Activated gamma-delta T cell treated with Interleukin-2 at 50 U/mL for 16 hours (primary cell): ENCODE measurements at regions not wholly inside any gene's neighbourhood (a gene's known extent, or its start where the extent isn't known, plus 50 kb on each side); places are given as distances from the start of the nearest gene placed in this dataset.
"Not testable (repeated sequence)": the region's sequence is repeated elsewhere in the genome, so short reads cannot be mapped to it uniquely, and the experiment has no call there.

Experiments used
- DNase-seq: peaks from one replicate; pipeline ENCODE4 v3.0.0-alpha.2; 2020

DNA sequence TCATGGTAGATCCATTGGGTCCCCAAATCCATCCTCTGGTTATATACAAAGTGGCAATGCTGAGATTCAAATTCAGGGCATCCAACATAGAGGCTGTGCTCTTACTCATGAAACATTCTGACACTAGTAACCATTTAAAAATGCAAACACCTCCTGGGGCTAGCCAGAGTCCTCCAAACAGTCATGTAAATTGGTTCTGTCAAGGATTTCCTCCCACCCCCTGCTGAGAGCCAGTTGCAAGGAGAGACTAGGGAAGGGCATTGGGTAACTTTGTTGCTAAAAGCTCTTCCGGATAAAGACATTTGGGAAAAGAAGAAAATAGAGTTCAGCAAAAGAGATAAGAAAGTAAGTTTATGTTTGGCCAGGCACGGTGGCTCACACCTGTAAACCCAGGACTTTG is 58.3 kb downstream of the ART5 start:
- not testable (repeated sequence) for DNase-seq

DNA sequence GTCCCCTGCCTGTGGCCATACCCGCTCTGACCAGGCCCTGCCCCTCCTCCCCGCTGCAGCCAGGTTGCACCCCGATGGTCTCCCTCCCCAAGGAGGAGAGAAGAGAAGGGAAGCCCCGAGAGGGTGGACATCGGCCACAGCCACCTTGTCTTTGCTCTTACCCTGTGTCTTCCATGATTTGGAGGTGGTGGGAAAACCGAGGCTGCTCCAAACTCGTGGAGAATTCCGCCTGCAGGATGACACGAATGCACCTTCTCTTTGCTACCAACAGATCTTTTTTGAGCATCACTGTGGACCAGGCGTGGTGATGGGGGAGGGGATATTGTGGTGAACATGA is 60.4 kb downstream of the ART5 start:
- DNase-seq, result not testable (repeated sequence)

DNA sequence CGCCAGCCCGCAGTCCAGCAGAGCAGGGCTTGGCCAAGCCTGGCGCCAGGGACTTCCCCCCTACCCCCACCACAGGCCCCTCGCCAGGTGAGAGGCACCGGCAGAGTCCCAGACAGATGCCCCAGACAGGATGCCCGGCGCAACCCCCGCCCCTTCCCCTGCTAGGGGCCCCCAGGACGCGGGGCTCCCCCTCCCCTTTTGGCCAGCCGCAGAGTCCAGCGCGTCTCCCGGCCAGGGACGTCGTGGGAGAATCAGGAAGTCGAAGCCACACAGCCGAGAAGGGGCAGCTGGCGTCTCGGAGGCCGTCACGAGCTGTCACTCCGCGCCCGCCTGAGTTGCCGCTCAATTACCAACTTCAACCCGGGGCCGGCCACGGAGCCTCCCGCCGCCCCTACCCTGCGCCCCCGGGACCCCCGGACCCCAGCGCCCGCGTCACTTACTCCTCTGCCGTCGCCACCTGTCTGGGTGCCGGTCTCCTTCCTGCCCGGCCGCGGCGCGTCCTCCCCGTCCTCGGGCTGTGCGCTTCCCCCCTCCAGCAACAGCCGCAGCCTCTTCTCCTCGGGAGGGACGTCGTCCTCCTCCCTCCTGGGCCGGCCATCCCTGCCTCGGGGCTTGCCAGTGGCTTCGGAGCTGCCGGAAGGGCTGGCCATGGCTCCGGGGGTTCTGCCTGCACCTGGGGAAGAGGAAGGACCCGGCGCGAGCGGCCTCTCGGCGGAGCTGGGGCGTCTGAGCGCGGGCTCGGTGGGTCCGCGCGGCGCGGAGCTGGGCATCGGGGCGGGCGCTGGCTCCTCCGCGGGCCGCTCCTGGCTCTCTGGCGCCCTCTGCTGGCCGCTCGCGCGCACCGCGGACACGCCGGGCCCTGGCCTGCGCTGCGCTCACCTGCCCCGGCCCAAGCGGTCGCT is 61.1 kb downstream of the ART5 start:
- peak; percentile 58 for DNase-seq

DNA sequence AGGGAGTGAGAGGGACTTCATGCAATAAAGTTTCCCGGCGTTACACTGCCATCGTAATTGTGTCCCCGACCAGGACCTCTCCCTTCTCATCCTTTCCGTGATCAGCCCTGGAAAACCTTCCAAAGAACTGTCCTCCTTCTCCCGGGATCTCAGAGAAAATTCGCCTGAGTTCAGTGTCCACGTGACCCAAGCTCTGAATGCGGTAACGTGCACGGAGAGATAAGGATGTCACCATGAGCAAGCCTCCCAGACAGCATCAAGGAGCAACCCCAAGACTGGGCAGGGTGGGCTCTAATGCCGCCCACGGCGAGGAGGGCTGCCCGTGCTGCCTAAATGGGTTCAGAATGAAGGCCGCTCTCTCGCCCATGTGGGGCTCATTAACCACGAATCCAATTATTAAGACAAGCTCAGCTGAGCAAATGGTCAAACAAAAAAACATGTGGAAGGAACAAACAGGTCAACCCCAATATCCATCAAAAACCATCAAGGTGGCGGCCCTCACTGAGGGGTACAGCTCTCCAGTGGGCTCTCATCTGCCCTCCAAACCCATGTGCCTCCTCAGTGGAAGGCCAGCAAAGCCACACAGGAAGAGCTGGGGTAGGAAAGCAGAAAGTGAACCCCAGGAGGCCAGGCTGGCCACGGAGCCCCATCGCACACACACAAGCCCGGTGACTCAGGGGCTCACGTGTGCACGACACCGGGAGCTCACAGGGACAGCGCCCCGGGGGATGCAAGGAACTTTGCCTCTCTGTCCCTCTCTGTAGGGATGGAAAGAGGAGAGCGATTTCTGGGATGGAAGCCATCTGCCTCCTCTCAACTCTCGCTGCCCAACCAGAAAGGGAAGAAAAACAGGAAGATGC is 62.0 kb downstream of the ART5 start:
- not testable (repeated sequence) for DNase-seq

DNA sequence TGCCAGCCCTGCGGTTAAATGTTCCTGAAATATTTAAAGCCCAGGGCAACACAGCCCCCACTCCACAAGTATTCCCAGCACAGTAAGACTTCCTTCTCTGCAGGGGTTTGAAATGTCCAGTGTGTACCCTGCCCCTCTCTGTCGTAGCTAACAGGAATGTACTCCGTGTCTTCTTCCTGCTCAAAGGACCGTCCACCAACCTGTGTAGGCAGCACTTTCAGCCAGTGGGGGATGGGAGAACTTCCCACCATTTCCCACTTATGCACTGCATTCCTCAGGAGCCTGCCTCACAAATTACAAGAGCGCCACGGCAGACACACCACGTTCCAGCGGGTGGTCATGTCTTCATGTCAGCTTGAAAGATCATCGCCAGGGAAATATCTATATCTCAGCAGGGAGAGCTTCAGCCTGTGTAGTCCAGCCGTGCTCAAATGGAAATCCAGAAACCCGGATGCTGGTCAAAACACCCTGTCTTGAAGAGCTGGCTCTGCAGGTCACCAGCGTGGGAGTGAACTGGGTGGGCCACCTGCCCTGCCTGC is 65.7 kb downstream of the ART5 start:
- DNase-seq, result not testable (repeated sequence)

DNA sequence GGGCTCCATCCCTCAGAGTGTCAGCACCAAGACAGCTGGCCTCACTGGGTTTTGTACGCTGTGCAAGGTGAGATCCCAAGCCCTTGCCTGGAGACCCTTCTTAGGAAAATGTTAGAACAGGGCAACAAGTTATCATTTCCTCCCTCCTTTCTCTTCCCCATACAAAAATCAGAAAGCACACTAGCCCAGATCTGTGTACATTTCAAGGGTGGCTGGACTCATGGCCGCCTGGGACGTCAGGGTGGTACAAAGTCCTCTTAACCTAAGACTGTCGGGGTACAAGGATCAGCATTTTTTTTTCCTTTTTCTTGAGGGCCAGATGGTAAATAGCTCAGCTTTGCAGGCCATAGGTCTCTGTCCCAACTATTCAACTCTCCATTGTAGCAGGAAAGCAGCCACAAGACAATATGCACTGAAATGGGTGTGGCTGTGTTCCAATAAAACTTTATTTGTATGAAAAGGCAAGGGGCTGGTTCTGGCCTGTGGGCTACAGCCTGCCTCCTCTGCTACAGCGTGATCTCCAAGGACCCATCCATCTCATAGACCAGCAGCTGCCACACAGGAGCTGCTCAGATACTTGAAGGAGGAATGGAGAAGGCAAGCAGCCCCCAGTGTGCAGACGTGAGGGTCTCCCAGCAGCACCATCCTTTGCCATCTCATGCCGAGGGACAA is 68.7 kb downstream of the ART5 start:
- DNase-seq, result not testable (repeated sequence)

DNA sequence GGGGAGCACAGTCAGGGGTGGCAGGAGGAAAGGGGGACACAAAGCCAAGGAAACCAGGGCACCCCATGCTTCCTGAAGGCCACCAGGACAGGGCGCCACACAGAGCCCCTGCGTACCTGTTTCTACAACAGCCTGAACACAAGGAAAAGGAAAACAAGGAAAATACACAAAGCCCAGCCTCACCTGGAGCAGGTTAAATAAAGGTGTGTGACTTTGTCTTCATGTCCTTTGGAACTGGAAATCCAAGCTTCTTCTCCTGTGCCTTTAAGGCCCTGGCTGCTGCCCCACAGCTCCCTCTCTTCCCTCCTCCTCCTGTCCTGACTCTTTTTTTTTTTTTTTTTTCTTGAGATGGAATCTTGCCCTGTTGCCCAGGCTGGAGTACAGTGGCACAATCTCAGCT is 70.0 kb downstream of the ART5 start:
- not testable (repeated sequence) for DNase-seq

DNA sequence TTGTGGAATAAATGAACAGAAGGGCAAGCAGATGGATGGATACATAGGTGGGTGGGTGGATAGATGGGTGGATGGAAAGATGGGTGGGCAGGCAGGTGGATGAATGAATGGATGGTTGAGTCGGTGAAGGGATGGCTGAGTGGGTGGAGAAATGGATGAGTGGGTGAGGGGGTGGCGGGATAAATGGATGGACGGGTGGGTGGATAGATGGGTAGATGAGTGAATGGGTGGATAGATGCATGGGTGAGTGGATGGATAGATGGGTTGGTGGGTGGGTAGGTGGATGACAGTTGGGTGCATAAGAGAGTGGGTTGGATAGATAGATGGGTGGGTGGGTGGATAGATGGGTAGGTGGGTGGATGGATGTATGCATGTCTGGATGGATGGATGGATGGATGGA is 76.0 kb downstream of the ART5 start:
- DNase-seq, result not testable (repeated sequence)

DNA sequence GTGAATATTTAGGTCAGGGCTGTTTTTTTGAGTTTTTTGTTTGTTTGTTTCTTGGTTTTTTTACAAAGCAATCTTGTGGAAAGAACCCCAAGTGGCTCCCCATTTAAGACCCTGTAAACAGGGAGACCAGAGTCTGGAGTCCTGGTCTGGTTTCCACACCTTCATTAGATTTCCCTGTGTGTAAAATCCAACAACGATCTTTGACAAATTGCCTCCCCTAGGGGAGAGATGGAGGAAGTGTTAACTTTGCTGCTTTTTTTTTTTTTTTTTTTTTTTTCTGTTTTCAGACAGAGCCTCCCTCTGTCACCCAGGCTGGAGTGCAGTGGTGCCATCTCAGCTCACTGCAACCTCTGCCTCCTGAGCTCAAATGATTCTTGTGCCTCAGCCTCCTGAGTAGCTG is 77.4 kb downstream of the ART5 start:
- DNase-seq, result not testable (repeated sequence)

DNA sequence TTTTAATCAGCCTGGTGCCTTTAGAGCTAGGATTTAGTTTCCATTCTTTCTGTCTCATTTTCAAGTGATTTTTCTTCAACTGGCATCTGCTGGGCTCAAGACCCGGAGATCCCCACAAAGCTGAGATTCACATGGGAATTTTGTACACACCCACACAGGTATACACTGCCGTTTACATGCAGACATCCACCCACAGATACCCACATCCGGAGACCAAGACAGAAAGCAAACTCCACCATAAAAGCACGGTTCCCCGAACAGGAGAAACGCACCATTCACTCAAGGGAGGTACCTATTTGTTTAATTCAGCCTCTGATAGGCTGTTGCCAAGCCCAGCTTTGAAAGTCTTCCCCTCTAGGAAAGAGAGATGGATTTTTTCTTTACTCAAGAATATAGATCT is 87.2 kb downstream of the ART5 start:
- not testable (repeated sequence) for DNase-seq

DNA sequence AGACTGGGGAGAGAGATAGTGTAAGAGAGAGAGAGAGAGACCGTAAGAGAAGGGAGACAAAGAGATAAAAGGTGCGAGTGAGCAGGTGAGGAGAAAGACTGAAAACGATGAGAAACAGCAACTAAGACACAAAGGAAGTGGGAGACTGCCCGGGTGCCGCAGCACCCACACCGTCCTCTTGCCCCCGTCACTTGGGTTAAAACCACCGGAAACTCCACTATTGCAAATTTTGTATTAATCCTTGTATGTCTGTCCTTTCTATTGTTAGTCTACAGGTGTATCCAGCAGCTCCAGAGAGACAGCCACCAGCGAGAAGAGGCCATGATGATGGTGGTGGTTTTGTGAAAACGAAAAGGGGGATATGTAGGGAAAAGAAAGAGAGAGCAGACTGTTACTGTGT is 96.8 kb downstream of the ART5 start:
- DNase-seq, result not testable (repeated sequence)

DNA sequence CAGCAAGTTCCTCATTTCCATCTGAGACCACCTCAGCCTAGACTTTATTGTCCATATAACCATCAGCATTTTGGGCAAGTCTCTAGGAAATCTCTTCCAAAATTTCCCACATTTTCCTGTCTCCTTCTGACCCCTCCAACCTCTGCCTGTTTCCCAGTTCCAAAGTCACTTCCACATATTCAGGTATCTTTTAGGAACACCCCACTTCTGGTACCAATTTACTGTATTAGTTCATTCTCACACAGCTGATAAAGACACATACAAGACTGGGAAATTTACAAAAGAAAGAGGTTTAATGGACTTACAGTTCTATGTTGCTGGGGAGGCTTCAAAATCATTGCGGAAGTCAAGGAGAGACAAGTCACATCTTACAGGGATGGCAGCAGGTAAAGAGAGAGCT is 103.6 kb downstream of the ART5 start:
- DNase-seq, result not testable (repeated sequence)

DNA sequence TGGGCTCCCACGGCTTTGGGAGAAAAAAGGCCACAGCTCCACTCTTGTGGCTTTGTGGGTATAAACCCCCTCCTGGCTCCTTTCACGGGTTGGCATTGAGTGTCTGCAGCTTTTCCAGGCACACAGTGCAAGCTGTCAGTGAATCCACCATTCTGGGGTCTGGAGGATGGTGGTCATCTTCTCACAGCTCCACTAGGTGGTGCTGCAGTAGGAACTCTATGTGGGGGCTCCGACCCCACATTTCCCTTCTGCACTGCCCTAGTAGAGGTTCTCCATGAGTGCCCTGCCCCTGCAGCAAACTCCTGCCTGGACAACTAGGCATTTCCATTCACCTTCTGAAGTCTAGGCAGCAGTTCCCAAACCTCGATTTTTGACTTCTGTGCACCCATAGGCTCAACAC is 104.5 kb downstream of the ART5 start:
- not testable (repeated sequence) for DNase-seq

DNA sequence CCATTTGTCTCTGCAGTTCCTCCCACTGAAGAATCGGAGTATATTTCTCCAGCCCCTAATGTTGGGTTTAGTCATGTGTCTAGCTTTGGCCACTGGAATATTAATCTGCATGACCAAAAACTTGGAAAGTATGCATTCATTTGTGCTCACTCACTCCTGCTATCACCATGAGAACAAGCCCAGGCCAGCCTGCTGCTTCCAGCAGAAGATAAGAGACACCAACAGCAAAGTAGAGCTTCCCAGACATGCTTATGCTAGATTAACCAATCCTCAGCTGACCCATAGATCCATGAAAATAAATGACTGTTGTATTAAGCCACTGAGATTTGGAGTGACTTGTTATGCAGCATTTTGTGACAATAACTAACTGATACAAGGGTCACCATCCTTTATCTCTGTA is 108.8 kb downstream of the ART5 start:
- not testable (repeated sequence) for DNase-seq

DNA sequence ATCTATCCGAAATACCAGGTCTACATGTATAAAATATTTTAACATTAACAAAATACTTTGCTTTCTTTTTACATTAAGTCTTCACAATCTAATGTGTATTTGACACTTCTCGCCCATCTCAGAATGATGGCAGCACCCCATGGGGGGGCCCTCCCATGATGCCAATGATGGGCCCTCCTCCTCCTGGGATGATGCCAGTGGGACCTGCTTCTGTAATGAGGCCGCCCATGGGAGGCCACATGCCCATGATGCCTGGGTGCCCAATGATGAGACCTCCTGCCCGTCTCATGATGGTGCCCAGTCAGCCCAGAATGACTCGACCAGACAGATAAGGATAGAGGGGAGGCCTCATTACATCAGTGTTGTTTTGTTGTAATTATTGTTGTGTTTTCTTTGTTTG is 110.5 kb downstream of the ART5 start:
- DNase-seq, result not testable (repeated sequence)

DNA sequence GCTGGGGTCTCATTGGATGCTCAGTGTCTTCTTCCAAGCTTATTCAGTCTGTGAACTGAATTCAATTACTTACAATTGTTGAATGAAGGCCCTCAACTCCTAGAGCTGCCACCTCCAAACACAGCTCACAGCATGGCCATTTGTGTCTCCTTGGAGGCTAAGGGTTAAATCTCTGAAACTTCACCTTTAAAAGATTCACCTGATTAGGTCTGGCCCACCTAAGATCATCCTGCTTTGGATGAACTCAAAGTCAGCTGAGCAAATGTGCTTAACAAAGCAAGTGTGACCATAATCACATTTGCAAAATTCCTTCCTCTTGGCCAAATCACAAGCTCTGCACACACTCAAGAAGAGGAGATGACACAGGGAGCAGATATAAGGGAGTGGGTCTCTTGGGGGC is 118.2 kb downstream of the ART5 start:
- DNase-seq, result not testable (repeated sequence)

DNA sequence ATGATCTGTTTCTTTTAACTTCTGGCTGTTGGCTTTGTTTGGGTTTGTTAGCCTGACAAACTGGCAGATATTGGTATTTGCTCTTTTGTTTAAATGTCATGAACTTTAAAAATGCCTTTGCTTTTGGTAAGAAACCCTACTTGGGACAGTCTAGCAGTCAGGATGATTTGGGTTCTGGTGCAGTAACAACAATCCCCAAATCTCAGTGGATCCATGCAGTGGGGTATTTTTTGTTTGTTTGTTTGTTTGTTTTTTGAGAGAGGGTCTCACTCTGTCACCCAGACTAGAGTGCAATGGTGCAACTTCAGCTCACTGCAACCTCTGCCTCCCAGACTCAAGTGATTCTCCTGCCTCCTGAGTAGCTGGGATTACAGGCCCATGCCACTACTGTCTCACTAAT is 120.9 kb downstream of the ART5 start:
- DNase-seq, result not testable (repeated sequence)

DNA sequence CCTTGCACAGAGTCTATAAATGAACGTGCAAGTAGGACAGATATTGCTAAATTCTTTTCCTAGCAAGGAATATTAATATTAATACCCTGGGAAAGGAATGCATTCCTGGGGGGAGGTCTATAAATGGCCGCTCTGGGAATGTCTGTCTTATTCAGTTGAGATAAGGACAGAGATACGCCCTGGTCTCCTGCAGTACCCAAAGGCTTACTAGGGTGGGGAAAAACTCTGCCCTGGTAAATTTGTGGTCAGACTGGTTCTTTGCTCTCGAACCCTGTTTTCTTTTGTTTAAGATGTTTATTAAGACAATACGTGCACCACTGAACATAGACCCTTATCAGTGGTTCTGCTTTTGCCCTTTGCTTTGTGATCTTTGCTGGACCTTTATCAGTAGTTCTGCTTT is 122.0 kb downstream of the ART5 start:
- not testable (repeated sequence) for DNase-seq

DNA sequence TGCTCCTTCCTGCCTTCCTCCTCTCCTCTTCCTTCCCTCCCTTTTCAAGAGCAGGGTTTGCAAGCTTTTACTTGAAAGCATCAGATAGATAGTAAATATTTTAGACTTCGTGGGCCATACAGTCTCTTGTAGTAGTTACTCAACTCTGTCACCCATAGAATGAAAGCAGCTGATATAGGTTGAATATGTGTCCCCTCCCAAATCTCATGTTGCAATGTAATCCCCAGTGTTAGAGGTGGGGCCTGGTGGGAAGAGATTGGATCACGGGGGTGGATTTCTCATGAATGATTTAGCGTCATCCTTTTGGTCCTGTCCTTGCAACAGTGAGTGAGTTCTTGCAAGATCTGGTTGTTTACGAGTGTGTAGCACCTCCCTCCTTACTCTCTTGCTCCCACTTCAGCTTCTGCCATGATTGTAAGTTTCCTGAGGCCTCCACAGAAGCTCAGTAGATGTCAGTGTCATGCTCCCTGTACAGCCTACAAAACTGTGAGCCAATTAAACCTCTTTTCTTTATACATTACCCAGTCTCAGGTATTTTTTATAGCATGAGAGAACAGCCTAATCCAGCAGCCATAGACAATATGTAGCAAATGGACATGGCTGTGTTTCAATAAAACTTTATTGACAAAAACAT is 124.7 kb downstream of the ART5 start:
- not testable (repeated sequence) for DNase-seq

DNA sequence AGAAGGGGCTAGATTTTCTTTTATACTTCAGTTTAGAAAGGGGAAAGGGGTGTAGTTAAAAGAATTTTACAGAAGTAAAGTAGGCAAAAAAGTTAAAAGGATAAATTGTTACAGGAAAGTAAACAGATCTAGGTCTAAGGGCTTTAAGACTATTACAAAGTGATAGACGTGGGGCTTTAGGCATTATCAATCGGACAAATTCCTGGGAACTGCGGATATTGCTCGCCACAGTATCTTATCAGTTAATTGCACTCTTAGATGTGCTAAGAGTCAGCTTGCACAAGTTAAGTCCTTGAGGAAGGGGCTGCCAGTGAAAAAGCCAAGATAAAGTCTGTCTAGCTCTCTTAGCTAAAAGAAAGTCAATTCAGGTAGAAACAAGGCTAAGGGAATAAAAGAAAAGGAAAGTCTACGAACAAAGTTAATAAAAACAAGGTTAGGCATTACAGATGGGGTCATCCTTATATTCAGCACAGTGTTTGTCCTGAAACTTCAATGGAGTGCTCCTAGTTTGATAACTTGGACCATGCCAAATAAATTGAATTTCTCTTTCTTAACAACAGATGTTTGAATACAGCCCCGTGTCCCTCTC is 125.4 kb downstream of the ART5 start:
- not testable (repeated sequence) for DNase-seq

DNA sequence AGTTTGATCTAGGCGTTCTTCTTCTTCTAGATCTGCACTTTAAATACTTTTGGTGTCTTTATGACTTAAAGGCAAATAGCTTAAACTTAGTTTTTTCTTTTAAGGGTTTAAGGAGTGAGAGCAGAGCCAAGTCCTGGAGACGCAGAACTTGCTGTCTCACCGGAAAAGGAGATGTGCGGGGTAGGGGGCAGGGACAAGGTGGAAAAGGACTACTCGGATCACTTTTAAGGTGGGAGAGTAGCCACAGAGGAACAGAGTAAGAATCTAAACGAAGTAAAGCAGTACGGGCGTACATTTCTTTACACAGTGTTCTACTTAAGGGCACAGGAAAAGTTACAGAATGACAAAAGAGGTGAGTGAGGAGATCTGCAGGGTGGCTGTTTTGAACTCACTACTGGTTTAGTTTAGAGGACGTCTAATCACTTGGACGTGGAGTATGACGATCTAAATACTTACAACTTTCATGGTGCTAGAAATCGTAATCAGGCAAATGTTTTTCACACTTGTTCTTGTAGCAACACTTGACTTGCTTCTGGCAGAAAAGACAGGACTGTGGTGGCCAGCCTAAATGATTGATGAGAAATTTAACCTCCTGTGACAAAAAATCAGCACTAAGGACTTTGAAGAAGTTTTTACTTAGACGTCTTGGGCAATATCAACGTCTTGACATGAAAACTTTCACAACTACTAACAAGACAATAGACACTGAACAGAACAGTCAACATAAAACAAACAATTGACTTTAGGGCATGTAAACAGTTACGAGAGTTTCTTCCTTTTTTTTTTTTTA is 127.0 kb downstream of the ART5 start:
- DNase-seq, result not testable (repeated sequence)
